ENCODE measurements at regions not wholly inside any gene's neighbourhood (a gene's known extent, or its start where the extent isn't known, plus 50 kb on each side); places are given as distances from the start of the nearest gene placed in this dataset.

GRCh38 chr6:23600118-23600517 is 525.9 kb upstream of the NRSN1 start:
- H3K27me3 Mint-ChIP-seq (ENCODE audit: low read depth) = no peaks in the 10 kb centered on the region
- H2BK15ac ChIP-seq (ENCODE audit: low read depth, low read length) = no peak overlapping the region
- H2BK5ac ChIP-seq (ENCODE audit: insufficient read length, low read length) = no peak overlapping the region
- no peak overlapping the region for H4K5ac ChIP-seq (ENCODE audit: insufficient read length, low read depth, low read length)
- H3K9me3 ChIP-seq (ENCODE audit: control insufficient read depth, low read depth, low read length) = no peaks in the 10 kb centered on the region
- no peak overlapping the region for H2BK120ac ChIP-seq (ENCODE audit: low read depth, low read length, poor library complexity, severe bottlenecking)
- peaks cover 9 to 10% of the 10 kb centered on the region in 2 experiments; a peak in 4 of 5 replicates for H3K9me3 Mint-ChIP-seq
- H4K91ac ChIP-seq (ENCODE audit: insufficient read length, low read depth, low read length) = no peak overlapping the region
- no peak overlapping the region for H3K27ac Mint-ChIP-seq
- no peak for DNase-seq
- no peak overlapping the region for H3K4me3 Mint-ChIP-seq
- no peak overlapping the region for H2AFZ ChIP-seq (ENCODE audit: low read length)
- no peak overlapping the region for H2BK12ac ChIP-seq (ENCODE audit: insufficient read length, low read depth, low read length)
- no peak overlapping the region for H3K18ac ChIP-seq (ENCODE audit: insufficient read length, low read depth, low read length)
- no peak overlapping the region for H2AK5ac ChIP-seq (ENCODE audit: insufficient read length, low read length)
- H3K4me1 Mint-ChIP-seq = no peaks in the 10 kb centered on the region
- peaks cover 0 to 6% (median 0%) of the 10 kb centered on the region in 3 experiments; a peak in 2 of 7 replicates for H3K36me3 Mint-ChIP-seq (ENCODE audit: insufficient read depth in 1 of 3, low read depth in 3 of 3)
- H4K20me1 ChIP-seq (ENCODE audit: control insufficient read depth, insufficient read depth, insufficient read length) = no peaks in the 10 kb centered on the region
- H3K14ac ChIP-seq (ENCODE audit: insufficient read depth, low read length) = no peak overlapping the region
- H3K79me1 ChIP-seq (ENCODE audit: insufficient read depth, low read depth, low read length, poor library complexity, severe bottlenecking) = no peaks in the 10 kb centered on the region
- H3K23me2 ChIP-seq (ENCODE audit: insufficient read length, low read depth, low read length, poor library complexity, severe bottlenecking) = no peaks in the 10 kb centered on the region
- no peak overlapping the region for H3T11ph ChIP-seq (ENCODE audit: low read length)
- no peaks in the 10 kb centered on the region for H3K27me3 ChIP-seq (ENCODE audit: insufficient read depth, low read length)
- no peak overlapping the region for H2BK20ac ChIP-seq (ENCODE audit: low read depth, low read length, poor library complexity, severe bottlenecking)
- H4K8ac ChIP-seq (replicated peaks; ENCODE audit: insufficient read length, low read depth, low read length) = no peak overlapping the region
- H3K4me2 ChIP-seq (ENCODE audit: insufficient read depth, insufficient read length, low read length) = no peak overlapping the region
- H3K79me2 ChIP-seq (ENCODE audit: insufficient read depth, low read length) = no peaks in the 10 kb centered on the region
- H3K4ac ChIP-seq (ENCODE audit: low read depth, low read length) = no peak overlapping the region
- no peaks in the 10 kb centered on the region for H3K4me1 ChIP-seq (ENCODE audit: insufficient read depth, low read length)
- H3K27ac ChIP-seq (ENCODE audit: insufficient read length, low read depth, low read length) = no peak overlapping the region
- no peak overlapping the region for H3K23ac ChIP-seq (ENCODE audit: insufficient read length, low read depth, low read length)
- no peak for TF ChIP-seq CTCF (conservative IDR thresholded peaks at IDR 0.05)
- H3K9ac ChIP-seq (ENCODE audit: extremely low read depth, insufficient read length, low read length) = no peak overlapping the region
- H3K56ac ChIP-seq (ENCODE audit: insufficient read length, low read depth, low read length) = no peak overlapping the region
